ENCODE measurements at regions not wholly inside any gene's neighbourhood (a gene's known extent, or its start where the extent isn't known, plus 50 kb on each side); places are given as distances from the start of the nearest gene placed in this dataset.

DNA sequence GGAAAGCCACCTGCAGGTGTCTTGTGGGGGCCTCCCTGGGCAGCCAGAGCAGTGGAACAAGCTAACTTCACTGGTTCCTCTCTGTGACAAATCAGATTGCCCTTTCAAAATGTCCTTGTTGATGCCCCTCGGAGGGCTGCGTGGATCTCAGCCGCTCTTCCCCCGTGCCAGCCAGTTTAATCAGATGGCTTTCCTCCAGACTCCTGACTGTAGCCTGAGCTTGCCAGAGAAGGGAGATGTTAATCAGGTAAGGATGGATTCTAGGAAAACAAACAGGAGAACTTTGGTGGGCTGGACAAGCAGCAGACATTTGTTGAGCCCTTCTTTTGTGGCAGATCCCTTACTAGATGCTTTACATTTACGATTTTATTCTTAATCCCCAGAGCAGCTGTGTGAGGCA is 88.2 kb downstream of the DMRTA2 start:
- TF ChIP-seq, protein P1, sequence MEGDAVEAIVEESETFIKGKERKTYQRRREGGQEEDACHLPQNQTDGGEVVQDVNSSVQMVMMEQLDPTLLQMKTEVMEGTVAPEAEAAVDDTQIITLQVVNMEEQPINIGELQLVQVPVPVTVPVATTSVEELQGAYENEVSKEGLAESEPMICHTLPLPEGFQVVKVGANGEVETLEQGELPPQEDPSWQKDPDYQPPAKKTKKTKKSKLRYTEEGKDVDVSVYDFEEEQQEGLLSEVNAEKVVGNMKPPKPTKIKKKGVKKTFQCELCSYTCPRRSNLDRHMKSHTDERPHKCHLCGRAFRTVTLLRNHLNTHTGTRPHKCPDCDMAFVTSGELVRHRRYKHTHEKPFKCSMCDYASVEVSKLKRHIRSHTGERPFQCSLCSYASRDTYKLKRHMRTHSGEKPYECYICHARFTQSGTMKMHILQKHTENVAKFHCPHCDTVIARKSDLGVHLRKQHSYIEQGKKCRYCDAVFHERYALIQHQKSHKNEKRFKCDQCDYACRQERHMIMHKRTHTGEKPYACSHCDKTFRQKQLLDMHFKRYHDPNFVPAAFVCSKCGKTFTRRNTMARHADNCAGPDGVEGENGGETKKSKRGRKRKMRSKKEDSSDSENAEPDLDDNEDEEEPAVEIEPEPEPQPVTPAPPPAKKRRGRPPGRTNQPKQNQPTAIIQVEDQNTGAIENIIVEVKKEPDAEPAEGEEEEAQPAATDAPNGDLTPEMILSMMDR (IDR thresholded peaks at IDR 0.05) = no peak
- TF ChIP-seq, protein P2, sequence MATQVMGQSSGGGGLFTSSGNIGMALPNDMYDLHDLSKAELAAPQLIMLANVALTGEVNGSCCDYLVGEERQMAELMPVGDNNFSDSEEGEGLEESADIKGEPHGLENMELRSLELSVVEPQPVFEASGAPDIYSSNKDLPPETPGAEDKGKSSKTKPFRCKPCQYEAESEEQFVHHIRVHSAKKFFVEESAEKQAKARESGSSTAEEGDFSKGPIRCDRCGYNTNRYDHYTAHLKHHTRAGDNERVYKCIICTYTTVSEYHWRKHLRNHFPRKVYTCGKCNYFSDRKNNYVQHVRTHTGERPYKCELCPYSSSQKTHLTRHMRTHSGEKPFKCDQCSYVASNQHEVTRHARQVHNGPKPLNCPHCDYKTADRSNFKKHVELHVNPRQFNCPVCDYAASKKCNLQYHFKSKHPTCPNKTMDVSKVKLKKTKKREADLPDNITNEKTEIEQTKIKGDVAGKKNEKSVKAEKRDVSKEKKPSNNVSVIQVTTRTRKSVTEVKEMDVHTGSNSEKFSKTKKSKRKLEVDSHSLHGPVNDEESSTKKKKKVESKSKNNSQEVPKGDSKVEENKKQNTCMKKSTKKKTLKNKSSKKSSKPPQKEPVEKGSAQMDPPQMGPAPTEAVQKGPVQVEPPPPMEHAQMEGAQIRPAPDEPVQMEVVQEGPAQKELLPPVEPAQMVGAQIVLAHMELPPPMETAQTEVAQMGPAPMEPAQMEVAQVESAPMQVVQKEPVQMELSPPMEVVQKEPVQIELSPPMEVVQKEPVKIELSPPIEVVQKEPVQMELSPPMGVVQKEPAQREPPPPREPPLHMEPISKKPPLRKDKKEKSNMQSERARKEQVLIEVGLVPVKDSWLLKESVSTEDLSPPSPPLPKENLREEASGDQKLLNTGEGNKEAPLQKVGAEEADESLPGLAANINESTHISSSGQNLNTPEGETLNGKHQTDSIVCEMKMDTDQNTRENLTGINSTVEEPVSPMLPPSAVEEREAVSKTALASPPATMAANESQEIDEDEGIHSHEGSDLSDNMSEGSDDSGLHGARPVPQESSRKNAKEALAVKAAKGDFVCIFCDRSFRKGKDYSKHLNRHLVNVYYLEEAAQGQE (IDR thresholded peaks at IDR 0.05; ENCODE audit: insufficient read depth in 1 of 2, low read depth in 2 of 2, low read length in 1 of 2) = no peak
- TF ChIP-seq POLR2AphosphoS5 (IDR thresholded peaks at IDR 0.05; ENCODE audit: low read depth, low read length) = no peak

All from Panc1 (cell line).